Suppressor macrophage (primary cell): ENCODE measurements at regions not wholly inside any gene's neighbourhood (a gene's known extent, or its start where the extent isn't known, plus 50 kb on each side); places are given as distances from the start of the nearest gene placed in this dataset.

ENCODE experiments used
- DNase-seq, 4 experiments: peaks; one replicate each; pipeline ENCODE4 v3.0.0-alpha.2; 2020 to 2022

DNA sequence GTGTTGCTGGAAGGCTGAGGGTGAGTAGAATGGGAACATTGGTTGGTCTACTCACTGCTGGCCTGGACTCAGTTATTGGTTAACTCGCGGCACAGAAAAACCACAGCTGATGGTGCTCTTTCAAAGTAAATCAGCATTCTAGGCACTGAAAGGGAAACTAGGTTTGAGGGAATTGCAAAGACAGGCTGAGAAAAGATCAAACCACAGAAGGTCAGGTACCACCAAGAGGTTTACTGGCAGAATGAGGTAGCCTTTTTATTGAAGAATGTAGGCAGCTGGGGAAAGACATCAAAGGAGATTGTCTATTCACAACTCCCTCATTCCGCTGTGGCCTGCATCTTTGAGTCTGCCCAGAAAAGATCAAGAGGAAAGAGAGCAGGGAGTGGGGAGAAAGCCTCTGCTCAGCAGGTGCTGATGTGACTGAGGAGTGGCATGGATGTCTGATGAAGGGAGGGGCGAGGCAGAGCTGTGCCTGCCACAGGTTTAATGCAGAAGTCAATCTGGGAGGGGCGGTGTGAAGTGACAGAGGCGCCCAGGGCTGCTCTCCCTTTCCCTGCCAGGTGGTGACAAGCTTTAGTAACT, 255.5 kb downstream of the MAN2A1 start:
- DNase-seq = no peak

DNA sequence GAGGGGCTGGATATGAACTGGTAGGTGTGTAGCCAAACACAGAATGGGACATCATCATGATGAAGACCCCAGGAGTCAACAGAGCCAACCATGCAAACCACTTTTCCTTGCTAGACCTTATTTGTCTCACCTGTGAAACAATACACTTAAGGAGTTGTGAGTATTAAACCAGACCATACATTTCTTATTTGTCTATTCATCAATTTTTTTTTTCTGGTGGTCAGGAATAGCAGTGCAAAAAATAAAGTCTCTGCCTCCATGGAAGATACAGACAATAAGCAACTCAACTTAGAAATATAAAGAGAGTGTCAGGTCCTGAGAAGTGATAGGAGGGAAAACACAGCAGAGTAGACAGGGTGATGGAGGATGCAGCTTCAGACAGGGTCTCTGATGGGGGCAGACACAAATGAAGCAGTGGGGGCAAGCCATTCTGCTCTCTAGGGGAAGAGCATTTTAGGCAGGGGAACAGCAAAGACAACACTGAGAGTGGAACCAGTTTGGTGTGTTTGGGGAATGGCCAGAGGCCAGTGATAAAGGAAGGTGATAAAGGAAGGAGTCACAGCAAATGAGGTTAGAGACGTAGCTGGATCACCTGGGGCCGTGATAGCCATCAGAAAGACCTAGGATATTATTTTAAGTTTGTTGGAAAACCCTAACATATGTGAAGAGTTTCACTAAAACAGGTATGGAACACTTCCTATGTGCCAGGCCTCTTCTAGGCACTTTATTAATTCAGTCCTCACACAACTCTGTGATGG, 256.2 kb downstream of the MAN2A1 start:
- no peak for DNase-seq

DNA sequence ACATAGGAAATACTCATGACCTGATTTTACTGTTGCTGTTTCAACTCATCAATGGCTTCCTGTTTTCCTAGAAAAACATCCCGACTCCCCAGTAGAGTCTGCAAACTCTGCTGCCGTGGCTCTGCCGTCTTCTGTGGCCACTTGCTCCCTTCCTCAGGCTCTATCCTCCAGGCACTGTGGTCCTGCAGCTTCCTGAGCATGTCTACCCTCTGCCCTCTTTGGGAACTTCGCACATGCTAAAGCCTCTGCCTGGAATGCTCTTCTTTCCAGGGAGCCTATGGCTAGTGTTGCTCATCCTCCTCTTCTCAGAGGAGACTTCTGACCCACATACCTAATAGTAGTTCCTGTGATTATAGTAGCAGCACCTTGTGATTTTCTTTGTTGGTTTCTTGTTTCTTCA, 256.9 kb downstream of the MAN2A1 start:
- no peak for DNase-seq

DNA sequence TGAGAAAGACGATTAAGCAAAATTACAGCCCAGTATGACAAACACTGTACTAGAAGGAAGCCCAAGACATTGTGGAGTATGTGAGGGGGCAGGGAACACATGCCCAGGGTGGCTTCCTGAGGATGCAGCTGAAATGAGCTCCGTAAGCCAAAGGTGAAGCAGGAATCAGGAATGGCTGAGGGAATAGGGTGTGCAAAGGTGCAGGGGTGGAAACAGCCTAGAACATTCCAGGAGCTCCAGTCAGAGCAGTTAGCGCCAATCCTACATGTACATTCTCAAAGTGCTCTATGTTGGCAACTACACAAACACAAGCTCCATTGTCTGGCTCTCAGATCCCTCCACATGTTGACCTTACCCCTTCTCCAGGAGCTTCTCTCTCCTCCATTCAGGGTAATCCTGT, 257.9 kb downstream of the MAN2A1 start:
- DNase-seq = no peak

DNA sequence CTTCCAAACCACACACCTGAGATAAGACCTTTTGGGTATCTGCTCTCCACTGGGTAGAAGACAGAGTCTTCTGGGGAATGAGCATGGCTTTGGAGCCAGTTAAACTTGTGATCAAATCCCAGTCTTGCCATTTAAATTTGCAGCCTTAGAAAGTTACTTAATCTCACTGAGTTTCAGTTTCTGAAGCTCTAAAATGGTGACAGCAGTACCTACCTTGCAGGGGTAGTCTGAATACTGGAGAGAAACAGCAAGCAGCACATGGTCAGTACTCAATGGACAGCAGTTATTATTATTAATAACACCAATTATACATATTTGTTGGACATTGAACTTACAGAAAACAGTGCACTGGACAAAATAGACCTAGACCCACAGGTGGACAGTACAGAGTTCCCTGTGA, 260.9 kb downstream of the MAN2A1 start:
- DNase-seq = no peak

DNA sequence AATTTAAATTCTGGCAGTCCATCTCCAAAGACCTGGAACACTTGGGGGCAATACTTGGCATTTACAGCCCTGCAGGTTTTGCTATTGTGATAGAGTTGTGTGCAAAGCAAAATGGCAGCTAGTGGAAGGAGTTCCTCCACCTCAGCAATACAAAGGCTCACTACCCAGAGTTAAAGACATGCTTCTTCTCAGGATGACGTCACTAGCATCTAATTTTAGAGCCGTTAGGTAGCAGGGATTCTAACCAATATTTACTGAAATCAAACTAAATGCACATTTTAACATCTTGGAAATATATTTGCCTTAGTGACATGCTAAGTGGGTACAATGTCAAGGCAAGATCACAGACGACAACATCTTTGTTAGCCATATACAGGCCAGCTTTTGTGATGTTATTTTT, 261.6 kb downstream of the MAN2A1 start:
- no peak for DNase-seq

DNA sequence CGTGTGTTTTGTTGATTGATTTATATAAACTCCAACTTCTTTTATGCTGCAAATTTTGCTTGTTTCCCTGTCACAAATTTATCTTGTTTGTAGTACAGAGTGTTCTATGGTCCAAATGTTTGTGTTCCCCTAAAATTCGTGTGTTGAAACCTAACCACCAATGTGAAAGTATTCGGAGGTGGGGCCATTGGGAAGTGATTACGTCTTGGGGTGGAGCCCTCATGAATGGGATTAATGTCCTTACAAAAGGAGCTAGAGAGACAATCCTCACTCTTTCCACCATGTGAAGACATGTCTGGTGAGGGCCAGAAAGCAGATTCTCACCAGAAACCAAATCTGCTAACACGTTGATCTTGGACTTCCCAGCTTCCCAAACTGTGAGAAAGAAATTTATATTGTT, 262.0 kb downstream of the MAN2A1 start:
- DNase-seq = no peak

DNA sequence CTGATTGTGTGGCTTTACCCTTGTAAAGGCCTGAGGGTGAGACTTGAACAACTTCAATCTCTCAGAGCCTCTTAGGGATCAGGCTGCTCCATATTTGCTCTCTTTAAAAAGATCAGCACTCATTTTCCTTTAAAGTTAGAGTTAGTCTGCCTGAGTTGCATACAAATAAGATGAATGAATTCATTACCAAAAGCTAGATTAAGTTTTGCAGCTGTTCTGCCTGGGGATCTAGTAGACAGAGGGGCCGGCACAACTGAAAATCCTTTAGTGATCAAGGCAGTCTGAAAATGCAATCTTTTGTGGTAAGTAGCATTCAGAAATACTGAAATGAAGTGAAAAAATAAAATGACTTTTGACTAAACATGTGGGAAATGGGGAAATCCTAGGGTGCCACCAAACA, 264.0 kb downstream of the MAN2A1 start:
- no peak for DNase-seq

DNA sequence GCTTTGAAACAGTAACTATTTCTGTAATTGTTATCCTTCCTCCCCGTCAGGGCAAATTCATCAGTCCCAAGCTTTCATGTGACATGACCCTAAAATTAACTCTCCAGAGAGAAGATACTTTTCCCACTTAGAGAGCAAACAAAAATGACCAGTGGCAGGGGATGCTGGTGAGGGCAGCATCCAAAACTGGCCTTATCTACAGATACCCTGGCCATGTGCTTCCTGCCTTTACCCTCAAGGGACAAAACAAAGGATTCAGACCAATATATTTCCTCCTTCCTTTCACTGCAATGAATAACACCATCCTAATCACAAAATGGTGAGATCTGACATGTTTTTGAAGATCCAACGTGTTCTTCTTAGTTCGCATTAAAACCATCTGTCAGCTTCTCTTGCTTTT, 267.2 kb downstream of the MAN2A1 start:
- no peak for DNase-seq

DNA sequence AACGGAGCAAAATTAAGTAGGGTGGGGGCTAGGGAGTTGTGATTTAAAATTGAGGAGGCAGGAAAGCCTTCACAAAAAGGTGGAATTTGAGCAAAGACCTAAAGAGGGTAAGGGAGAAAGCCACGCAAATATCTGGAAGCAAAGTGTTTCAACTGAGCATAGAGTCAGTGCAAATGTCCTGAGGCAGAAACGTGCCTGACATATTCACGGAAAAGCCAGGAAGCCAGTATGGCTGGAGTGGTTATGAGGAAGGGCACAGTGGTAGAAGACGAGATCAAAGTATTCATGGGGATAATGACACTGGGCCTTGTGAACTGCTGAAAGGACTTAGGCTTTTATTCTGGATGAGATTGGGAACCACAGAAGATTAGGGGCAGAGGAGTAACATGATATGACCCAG, 268.4 kb downstream of the MAN2A1 start:
- no peak for DNase-seq

DNA sequence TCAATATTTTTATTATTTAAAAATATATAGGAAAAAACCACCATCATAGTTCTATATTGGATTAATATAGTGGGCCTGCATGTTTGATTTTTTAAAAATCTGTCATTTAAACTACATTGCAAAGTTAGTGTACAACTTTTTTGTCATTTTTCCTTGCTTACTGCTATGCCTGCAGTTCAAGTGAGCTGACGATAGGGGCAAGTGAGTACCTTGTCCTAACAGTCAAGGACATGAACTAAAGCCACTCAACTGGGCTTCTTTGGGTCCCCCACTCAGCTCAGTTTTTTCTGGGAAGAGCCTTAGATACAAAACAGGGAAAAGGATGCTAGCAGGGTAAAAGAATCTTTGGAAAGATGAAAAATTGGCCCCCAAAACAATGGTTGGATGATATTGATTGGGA, 269.9 kb downstream of the MAN2A1 start:
- no peak for DNase-seq

DNA sequence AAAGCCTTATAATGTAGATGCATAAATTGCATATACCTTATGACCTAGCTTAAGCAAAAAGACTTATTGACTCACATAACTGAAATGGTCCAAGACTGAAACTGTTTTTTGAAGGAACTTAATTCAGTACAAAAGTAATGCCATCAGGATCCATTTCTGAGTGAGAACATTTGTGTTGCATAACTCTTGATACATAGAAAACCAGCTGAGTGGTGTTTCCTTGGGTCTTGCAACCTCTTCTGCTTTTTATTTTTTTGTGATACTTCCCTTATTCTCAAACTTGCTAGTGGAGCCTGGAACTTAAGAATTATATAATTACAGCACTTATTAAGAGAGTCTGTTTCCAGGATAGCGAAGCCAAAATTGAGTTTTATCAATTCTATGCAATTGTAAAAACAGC, 272.0 kb downstream of the MAN2A1 start:
- DNase-seq = peak; percentile 57 to 92 (median 78)

DNA sequence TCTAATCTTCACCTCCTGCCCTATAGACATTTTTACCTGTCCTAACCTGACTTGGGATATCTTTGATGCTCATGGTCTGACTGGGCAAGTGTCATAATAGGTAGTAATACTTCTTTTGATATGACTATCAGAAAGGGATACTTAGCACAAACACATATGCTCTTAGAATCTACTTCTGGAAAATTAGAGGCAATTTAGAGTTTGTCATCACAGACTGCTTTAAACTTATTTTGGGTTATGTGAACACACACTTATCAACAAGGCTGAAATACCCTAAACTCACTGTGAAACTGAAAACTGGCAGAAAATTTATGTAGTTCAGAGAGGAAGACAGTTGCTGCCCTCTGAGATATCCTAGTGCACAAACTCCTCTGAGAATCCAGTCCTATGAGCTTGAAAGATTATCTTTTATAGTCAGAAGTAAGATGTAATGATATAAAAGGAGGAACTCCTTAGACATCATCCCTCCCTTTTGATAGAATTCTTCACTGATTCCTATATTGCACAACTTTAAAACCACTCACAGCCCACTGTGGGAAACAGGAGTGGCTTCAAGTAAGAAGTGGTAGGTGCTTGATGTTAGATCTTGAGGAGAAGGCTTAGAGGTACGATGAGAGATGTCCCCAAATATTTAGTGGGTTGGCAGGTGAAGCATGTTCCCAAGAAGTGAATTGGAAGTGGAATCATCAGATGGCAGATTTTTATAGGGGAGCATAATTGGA, 273.3 kb downstream of the MAN2A1 start:
- peak in 3 of 4 experiments; percentile 4 to 34 (median 16) for DNase-seq

DNA sequence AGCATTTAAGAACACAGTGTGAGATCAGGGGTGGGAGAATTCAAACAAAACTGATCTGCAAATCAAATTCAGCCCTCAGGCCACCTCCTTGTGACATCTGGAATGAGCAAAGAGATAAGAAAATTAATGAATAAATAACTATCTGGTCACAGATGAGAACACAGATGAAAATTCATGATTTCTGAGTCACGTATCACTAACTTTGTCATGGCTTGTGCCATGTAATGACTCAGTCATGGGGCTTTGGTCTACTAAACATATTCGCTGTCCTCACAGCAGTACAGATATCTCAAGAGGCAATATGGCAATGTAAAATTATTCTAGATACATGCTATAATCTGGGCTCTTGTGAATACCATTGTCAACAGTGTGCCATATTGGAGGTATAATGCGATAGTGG, 274.4 kb downstream of the MAN2A1 start:
- no peak for DNase-seq

DNA sequence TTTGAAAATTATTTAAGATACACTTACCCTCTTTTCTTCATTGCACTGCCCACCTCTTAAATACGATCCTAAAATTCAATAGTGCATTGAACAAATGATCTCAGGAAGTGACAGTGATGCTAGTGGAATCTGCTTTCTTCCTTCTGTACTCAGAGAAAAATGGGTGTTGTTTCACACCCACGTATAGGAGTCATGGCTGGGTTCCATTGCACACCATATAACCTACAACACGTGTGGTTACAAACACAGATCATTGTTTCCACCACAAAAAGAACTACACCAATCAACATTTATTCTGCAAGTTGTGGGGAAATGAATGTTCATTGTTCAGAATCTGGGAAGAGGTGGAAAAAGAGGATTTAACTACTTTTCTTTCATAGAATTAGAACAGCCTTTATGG, 275.9 kb downstream of the MAN2A1 start:
- DNase-seq = no peak

DNA sequence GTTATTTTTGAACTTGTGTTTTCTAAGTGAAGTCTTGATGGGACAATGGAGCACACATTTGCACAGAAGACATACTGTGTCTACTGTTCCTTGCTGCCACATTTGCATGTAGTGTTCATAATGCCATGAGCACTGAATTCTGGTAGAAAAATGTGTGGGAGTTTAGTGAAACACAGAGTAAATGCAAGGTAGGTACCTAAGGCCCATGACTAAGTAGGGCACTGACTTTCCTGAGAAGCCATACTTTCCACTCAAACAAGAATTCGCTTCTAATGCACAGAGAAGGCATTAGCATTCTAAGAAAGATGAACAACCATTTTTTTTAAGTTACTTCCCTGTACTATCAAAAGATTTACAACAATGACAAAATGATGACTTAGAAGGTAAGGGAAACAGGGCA, 282.2 kb downstream of the MAN2A1 start:
- no peak for DNase-seq

DNA sequence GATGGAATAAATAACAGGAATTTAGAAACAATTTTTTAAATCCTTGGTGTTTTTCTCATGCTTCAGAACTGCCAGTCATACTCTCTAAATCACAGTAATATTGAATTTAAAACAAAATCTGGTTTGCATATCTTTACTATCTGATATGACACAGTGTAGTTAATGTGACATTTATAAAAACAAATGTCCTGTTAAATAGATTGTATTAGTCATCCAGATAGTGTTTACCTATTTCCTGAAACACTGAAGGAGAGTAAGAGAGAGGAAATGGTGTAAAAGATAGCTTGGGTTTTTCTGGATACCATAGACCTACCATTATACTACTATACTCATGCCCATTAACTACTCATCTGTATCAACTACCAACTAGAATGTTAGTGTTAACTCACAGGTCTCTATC, 292.3 kb downstream of the MAN2A1 start:
- DNase-seq = no peak

DNA sequence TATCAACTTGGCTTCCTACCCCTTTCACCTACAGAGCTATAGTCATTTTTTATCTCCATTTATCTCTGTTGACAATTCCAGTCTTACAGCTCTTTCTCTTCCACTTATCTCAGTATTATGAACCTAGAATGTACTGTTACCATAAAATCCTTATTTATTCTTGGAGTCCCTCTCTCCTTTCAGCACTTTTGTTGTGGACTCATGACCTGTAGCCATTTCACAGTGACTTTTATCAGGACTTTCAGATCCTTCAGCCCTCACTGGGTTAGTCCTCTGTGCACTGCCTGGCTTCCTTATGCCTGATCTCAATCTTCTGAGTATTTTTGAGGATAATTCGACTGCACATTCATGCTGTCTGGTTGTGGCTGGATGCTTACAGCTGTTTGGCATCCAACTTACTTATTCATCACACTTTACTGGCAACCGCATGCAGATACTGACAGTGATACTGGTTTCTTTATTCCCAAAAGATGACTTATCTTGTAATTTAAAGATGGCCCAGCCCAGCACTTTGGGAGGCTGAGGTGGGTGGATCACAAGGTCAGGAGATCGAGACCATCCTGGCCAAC, 293.3 kb downstream of the MAN2A1 start:
- no peak for DNase-seq

DNA sequence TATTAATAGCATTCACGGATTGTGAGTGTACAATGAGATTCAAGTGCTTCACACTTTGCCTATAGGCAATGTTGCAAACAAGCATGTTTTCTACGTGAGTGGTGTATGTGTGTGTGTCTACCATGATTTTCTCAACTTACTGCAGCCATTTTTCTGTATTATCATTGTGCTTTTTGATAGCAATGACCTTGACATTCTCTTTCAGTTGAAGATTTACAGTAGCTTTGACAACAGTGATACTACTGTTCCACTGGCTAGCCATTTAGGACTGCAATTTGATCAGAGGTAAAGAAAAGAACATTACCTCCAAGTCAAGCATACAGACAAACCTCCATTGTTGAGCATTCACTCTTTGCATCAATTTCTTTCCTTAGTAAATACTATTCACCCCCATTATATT, 297.0 kb downstream of the MAN2A1 start:
- DNase-seq = no peak

DNA sequence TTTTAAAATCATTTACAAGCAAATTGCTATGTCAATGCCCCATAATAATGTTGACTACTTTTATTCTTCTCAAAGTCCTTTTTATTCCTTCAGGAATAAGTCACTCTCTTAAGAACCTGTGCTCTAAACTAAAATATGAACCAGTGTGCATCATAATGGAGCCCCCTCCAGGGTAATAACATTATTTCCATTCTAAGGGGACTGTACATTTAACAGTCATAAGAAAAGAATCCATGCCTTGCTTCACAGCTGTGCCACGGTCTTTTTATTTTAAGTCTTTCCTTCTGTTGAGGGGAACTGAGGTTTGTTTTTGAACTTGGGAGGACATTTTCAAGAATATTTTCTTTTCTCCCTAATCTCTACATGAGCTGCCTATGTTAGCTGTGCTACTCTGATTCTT, 297.6 kb downstream of the MAN2A1 start:
- no peak for DNase-seq

DNA sequence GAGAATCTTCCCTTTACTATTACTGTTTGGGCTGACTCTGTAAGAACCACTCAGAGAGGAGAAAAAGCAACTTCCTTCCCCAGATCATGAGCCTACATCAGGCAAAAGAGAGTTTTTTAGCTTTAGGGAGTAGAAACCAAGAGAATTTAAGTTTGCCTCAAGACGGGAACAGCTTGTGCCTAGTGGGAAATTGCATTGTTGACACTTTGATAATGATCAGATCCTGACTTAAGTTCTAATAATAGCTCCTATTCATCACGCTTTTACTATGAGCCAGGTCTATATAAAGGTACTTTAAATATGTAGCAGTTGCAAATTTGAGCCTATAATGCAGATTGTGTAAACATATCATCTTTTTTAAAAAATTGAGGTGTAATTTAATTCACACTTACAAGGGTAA, 298.2 kb downstream of the MAN2A1 start:
- DNase-seq = no peak

DNA sequence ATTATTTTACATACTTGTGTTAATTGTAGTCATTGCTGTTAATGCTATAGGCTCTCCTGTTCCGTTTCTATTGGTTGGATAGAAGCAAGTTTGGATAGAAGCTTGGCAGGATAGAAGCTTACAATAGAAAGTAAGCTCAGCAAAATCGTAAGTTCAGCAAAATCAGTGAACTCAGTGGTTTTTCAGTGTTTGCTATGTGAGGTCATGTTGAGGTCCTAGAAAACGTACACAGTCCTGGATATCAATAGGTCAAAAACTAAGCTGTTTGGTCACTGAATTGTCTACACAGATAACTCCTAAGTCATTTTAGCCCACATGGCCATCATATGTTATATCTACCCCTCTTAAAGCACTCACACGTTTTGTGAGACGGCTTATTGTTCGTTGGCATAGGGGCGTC, 299.4 kb downstream of the MAN2A1 start:
- no peak for DNase-seq

DNA sequence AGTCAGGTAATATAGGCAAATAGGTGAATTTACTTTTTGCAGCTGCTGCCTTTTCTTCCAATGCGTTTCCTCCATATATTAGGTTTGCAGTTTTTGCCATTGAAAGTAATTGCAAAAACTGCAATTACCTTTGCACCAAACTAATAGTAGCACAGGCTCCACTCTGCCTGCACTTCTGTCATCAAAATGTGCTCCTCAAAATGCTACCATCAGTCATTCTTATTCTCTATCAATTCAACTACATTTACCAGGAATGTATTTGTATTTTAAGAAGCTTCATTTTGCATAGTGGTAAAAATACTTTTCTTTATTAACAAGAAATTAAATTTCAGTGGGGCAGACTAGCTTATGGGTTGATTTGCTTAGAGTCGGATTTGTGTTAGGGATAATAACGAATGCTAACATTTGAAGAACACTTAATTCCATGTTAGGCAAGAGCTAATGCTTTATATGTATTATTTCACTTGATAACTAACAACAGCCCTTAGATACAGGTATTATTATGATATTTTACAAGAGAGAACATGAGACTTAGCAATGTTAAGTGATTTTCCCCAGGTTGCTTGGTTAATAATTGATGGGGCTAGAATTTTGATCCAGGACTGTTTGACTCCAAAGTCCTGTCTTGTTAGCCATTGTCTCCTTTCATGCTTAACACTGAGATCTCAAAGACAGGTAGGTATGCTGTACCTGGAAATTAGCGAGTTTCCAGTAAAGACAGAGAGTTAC, 300.4 kb downstream of the MAN2A1 start:
- no peak for DNase-seq
